CD4-positive, alpha-beta T cell treated with Interleukin-21 for 1 hour (primary cell): ENCODE measurements at regions not wholly inside any gene's neighbourhood (a gene's known extent, or its start where the extent isn't known, plus 50 kb on each side); places are given as distances from the start of the nearest gene placed in this dataset.

Source experiments
- DNase-seq: peaks from one replicate; pipeline ENCODE4 v3.0.0-alpha.2; 2020

- DNase-seq = no peak
Observed at GRCh38 chr11:69380921-69381581, 87.1 kb downstream of the MYEOV start.

DNA sequence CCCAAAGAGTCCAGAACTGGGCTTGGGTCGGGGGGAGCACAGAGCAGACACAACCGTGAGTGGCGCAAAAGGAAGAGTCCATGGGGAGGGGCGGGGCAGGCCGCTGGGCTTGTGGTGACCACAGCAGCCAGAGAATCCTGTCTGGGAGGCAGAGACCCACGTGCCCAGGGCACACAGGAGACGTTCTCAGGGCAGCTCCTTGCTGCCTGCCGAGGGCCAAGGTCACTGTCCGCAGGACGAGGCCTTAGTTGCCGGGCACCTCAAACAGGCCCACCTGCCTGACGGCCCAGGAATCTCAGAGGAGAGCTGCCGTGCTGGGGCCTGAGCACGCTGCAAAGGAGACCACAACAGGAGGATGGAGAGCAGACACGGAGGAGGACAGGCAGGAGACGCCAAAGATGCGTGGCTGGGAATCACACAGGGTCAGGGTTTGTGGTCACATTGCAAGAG is 87.8 kb downstream of the MYEOV start:
- no peak for DNase-seq

DNA sequence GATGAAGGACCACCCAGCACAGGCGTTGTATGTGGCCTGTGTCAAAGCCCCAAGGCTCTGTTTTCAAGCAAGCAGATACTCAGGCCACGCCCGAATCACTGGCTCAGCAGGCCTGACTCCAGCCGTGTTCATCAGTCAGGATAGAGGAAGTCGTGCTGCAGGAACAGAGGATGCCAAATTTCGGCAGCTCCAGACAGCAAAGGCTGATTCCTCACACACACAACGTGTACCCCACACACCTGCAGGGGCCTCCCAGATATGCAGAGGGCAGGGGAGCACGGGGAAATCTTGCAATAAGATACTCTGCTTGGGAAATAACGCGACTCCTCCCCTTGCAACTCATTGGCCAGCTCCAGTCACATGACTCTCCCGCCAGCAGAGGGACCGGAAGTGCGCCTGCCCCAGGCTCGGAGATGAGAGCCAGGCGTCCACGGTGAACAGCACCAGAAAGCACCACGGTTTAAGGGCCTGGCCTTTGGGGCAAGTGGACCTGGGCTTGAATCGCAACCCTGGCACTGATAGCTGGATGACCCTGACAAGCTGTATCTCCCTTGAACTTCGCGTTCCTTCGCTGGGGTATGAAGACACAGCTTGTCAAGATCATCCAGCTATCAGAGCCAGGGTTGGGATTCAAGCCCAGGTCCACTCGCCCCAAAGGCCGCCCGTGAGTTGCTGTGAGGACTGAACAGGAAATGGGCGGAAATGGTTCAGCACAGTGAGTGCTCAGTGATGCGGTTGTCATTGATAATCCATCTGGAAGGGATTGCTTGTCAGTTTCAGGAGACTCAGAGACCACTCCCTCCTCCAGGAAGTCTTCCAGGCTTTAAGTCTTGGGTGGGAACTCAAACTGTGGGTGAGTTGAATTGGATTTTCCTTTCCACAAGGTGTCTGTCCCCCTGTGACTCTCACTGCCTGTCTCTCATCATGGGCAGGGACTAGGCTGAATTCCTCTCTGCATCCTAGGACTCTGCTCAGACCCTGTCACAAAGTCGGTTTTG is 88.5 kb downstream of the MYEOV start:
- DNase-seq = peak; percentile 29

DNA sequence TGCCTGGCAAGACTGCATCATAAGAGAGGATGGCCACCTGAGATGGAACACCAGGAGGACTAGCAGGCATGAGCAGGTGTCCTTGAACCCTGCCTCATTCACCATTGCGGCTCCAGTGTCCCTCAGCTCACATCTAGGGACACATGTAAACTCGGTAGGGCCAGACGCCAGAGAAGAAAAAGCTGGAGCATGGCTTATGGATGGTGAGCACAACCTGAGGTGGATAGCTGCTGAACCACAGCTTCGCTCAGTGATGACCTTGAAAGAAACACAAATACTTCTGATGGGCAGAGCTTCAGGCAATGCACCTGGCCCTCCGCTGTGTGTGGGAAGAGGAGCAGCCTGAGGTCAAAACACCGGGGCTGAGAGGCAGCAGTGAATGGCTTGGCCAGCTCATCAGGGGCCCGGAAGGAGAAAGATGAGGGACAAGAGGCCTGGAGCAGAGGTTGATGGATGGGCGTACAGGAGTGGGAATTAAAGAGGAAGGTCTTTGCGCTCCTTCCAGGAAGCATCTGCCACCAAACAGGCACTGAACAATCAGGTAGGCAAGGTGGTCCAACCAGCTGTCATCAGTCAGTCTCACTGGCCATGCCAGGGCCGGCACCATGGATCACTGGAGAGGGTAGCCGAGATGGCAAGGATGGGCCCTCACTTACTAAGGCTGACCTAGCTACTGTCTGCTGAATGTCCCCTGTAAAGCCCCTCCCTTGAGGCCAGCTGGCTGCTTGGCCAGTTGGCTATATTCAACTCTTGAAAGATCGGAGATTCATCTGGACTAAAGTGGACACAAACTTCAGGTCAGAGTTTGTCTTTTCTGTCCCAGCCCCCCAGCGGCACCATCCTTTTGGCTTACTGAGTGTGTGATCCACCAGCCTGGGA is 89.7 kb downstream of the MYEOV start:
- DNase-seq = no peak

DNA sequence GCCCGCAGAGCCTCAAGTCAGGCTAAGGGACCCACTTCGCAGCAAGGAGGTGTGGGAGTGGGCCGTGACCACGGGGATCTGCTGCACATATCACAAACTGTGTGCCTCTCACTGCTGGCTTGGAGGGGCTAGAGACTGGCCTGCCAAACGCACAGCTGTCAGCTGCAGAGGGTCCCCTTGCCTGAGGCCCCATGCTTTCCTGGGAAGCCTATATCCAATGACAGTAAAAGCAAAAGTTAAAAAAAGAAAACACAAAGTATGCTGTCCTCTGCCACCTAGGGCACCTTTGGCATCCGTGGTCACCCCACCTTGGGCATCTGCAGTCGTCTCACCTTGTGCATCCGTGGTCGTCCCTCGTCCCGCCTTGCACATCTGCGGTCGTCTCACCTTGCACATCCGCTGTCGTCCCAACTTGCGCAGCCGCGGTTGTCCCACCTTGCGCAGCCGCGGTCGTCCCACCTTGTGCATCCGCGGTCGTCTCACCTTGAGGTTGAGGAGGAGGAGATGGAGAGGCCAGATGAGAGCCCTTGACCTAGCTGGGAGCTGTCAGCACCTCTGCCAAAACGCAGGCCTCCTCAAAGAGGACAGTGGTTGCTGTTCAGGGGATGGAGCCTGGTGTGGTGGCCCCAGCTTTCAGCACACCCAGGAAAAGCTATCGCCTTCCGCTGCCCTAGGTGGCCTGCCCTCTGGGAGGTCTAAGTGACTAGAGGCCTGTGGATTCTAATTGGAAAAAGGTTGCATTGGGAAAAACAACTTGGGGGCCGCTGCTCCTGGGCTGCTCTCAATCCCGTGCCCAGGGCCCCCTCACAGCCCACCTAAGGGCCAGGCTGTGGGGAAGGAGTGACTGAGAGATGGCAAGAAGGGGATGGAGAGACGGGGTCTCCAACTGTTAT is 90.5 kb downstream of the MYEOV start:
- no peak for DNase-seq

- DNase-seq = no peak
Observed at GRCh38 chr11:69385144-69385820, 91.3 kb downstream of the MYEOV start.

DNA sequence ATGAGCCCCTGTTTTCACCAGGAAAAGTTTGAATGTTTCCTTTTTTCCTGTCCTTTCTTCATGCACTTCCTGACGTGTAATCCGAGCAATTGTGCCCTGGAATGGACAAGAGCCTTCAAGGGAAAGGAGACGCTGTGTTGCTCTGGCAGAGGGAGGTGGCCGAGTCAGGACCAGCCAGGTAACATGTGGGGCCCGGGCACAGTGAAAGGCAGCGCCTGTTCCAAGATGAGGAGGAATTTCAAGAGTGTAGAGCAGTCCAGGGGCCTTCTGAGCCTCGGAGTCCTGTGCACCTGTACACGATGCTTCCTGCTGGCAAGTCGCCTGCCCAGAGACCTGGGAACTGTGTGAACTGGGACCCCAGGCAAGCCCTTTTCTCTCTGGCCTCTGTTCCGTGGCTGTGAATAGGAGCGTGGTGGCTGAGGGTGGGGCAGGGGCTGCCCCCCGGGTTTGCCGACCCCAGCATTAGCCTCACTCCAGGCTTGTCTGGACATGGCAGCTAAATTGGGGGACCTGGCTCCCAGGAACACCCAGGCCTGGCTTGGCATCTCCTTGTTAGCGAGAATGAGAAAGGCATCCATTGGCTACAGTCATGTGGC is 92.0 kb downstream of the MYEOV start:
- no peak for DNase-seq

- no peak for DNase-seq
Observed at GRCh38 chr11:69386594-69387408, 92.8 kb downstream of the MYEOV start.

DNA sequence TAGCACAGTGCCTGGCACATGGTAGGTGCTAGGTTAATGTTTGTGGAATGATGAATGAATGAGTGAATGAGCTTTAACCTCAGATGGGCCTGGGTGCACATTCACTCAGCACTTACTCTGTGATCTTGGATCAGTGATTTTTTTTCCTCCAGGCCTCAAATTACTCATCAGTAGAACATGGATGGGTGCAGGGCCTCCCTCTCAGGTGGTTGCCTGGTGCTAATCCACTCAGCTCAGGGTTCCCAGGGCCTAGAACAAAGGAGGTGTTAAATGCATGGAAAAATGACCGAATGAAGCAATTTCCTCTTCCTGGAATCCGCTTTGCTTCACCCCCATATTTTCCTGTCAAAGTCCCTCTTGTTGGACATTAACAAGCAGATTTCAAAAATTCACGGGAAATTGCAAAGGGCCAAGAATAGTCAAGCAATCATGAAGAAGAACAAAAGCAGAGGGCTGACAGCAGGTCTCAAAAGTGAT is 93.5 kb downstream of the MYEOV start:
- DNase-seq = no peak

GRCh38 chr11:69388210-69388609 is 93.3 kb upstream of the LINC01488 start:
- DNase-seq = no peak

DNA sequence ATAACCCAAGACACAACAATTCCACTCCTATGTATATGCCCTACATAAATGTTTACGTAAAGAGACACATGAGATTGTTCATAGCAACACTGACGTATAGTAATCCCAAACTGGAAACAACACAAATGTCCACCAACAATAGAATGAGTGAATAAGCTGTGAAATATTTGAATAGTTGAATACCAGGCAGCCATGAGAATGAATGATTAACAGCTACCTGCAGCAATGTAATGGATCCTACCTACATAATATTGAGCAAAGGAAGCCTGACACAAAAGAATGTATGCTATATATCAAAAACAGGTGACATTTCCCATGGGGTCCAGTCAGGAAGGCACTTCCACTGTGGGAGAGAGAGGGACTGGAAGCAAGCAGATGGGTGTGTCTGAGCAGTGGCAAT is 92.8 kb upstream of the LINC01488 start:
- no peak for DNase-seq

DNA sequence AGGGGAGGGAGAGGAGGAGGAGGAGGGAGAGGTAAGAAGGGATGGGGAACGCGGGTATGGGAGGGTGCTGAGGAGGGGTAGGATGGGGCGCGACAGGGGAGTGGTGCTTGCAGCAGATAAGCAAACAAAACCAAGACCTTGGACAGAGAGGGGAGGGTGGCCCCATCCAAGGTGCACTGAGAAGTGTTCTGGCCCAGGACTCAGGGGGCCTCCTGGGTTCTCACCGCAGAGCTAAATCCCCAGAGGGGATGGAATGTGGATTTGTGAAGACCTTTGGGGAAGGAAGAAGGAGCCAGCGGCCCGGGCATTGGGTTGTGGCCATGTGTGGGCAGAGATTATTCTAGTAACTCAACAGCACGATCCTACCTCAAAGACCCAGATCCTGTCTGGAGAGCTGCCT is 90.9 kb upstream of the LINC01488 start:
- no peak for DNase-seq

GRCh38 chr11:69391192-69392103 is 90.0 kb upstream of the LINC01488 start:
- DNase-seq = no peak

DNA sequence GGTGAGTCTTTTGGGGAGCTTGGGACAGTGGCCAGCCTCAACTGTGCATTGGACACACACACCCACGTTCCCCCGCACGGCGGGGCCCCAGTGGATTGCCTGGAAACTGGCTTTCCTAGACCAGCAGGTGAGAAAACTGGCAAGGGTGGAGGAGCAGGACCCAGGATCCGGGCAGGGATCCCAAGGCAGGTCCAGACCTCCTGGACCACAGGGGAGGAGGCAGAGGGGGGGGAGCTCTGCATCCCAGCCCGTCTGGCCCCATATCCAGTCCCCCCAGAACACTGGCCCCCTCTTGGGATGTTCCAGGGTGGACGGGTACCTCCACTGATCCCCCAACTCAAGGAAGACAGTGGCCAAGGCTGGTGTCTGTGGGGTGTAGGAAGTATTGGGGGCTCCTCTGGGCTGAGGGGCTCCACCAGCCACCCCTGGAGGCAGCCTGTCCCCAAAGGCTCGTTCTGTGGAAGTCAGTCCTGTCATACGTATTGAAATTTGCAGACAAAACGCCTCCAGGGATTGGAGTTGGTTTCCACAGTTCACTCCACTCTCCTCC is 89.3 kb upstream of the LINC01488 start:
- no peak for DNase-seq

GRCh38 chr11:69393178-69393832 is 88.2 kb upstream of the LINC01488 start:
- DNase-seq = no peak

- no peak for DNase-seq
Observed at GRCh38 chr11:69393865-69394233, 87.6 kb upstream of the LINC01488 start.

- no peak for DNase-seq
Observed at GRCh38 chr11:69394234-69394868, 87.1 kb upstream of the LINC01488 start.
